ENCODE measurements at regions not wholly inside any gene's neighbourhood (a gene's known extent, or its start where the extent isn't known, plus 50 kb on each side); places are given as distances from the start of the nearest gene placed in this dataset.

GRCh38 chr9:116101516-116101915 is 52.1 kb upstream of the PAPPA start:
- Histone ChIP-seq H3K27me3 (no peaks in the 10 kb centered on the region), H3K36me3 (no peaks in the 10 kb centered on the region), H3K4me3 (no peak overlapping the region), H3K4me1 (no peaks in the 10 kb centered on the region), H3K9me3 (no peaks in the 10 kb centered on the region), H3K27ac (no peak overlapping the region)
- 44 to 54% (median 50%) methylated on average over 1 of the region's 1 CpG for WGBS, 4 donors
- DNase-seq (no peak), ATAC-seq (peak in 1 of 4 donors; percentile 86)
- intact Hi-C loops (cut with DNase I): loop anchor here in 1 of 10 donors (10.0 kb wide), 1 partner anchor 217 kb away; no protein-coding TSS in a partner anchor
- TF ChIP-seq POLR2A (IDR thresholded peaks at IDR 0.05): no peak
- TF ChIP-seq, protein P1, sequence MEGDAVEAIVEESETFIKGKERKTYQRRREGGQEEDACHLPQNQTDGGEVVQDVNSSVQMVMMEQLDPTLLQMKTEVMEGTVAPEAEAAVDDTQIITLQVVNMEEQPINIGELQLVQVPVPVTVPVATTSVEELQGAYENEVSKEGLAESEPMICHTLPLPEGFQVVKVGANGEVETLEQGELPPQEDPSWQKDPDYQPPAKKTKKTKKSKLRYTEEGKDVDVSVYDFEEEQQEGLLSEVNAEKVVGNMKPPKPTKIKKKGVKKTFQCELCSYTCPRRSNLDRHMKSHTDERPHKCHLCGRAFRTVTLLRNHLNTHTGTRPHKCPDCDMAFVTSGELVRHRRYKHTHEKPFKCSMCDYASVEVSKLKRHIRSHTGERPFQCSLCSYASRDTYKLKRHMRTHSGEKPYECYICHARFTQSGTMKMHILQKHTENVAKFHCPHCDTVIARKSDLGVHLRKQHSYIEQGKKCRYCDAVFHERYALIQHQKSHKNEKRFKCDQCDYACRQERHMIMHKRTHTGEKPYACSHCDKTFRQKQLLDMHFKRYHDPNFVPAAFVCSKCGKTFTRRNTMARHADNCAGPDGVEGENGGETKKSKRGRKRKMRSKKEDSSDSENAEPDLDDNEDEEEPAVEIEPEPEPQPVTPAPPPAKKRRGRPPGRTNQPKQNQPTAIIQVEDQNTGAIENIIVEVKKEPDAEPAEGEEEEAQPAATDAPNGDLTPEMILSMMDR (IDR thresholded peaks at IDR 0.05): no peak

GRCh38 chr9:116102596-116102995 is 51.0 kb upstream of the PAPPA start:
- intact Hi-C loops (cut with DNase I): loop anchor here in 1 of 10 donors (10.0 kb wide), 1 partner anchor 218 kb away; no protein-coding TSS in a partner anchor
- H3K4me1 ChIP-seq: no peaks in the 10 kb centered on the region
- no peak for DNase-seq
- no peaks in the 10 kb centered on the region for H3K36me3 ChIP-seq
- TF ChIP-seq POLR2A (IDR thresholded peaks at IDR 0.05): no peak
- TF ChIP-seq, protein P1 (IDR thresholded peaks at IDR 0.05): no peak
- WGBS, 4 donors: 83 to 88% (median 85%) methylated on average over 6 of the region's 6 CpGs
- no peak overlapping the region for H3K4me3 ChIP-seq
- no peak for ATAC-seq
- no peaks in the 10 kb centered on the region for H3K9me3 ChIP-seq
- H3K27ac ChIP-seq: no peak overlapping the region
- H3K27me3 ChIP-seq: no peaks in the 10 kb centered on the region
